ENCODE measurements at regions not wholly inside any gene's neighbourhood (a gene's known extent, or its start where the extent isn't known, plus 50 kb on each side); places are given as distances from the start of the nearest gene placed in this dataset.

DNA sequence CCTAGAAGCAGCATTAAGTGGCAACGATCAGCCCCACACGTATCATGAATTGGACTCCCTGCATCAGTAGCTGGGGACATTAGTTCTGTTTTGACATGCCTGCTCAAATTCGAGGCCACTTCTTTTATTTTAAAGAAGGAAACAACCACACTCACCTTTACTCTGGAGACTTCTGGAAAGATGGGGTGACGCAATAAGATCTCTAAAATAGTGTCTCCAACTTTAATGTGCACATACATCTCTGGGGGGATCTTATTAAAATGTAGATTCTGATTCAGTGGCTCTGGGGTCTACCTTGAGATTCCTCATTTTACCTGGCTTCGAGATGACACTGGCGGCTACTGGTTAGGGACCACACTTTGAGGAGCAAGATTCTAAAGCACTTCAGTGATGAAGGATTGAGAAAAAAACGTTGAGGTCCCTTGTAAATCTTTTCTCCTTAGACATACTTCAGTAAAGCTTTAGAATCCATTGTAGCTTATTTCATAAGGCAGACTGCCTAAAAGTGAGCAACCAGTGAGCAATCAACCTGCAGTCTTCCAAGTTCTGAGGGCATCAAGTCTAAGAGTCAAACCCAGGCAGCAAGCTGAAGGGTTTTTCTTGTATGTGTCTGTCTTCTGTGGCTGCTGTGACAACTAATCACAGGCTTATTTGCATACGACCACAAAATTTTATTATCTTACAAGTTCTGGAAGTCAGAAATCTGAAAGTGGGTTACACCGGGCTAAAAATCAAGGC is 718.6 kb upstream of the TBX3 start:
- TF ChIP-seq, protein P1, sequence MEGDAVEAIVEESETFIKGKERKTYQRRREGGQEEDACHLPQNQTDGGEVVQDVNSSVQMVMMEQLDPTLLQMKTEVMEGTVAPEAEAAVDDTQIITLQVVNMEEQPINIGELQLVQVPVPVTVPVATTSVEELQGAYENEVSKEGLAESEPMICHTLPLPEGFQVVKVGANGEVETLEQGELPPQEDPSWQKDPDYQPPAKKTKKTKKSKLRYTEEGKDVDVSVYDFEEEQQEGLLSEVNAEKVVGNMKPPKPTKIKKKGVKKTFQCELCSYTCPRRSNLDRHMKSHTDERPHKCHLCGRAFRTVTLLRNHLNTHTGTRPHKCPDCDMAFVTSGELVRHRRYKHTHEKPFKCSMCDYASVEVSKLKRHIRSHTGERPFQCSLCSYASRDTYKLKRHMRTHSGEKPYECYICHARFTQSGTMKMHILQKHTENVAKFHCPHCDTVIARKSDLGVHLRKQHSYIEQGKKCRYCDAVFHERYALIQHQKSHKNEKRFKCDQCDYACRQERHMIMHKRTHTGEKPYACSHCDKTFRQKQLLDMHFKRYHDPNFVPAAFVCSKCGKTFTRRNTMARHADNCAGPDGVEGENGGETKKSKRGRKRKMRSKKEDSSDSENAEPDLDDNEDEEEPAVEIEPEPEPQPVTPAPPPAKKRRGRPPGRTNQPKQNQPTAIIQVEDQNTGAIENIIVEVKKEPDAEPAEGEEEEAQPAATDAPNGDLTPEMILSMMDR (IDR thresholded peaks at IDR 0.05) = no peak
- TF ChIP-seq EZH2 (IDR thresholded peaks at IDR 0.05) = no peak
- no peak for TF ChIP-seq EZH2phosphoT487 (IDR thresholded peaks at IDR 0.05)
